HTR-8/SVneo (cell line): ENCODE measurements at regions not wholly inside any gene's neighbourhood (a gene's known extent, or its start where the extent isn't known, plus 50 kb on each side); places are given as distances from the start of the nearest gene placed in this dataset.
"Not testable (repeated sequence)": the region's sequence is repeated elsewhere in the genome, so short reads cannot be mapped to it uniquely, and the experiment has no call there.

Experiments
- DNase-seq: peaks from one replicate; pipeline ENCODE4 v3.0.0; 2011; ENCODE audit warnings: low spot score, mixed read lengths; ENCODE audit not compliant: insufficient read length
- FAIRE-seq: peaks from 2 replicates; lab custom pipeline; 2011; peaks lifted over from hg19 to GRCh38; lab: Jason Lieb, UNC

DNA sequence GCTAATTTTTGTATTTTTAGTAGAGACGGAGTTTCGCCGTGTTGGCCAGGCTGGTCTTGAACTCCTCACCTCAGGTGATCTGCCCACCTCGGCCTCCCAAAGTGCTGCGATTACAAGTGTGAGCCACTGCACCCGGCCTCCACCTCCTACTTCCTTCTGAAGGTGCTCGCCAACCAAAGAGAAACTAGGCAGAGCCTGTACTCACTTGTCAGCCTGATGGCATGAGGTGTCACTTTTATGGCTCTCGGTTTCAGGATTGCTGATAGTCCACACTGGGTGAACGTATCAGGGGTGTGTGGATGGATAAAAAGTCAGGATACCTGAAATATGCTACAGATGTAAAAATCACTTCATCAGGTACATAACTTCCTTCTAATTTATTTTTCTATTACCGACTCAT lies 468.3 kb downstream of the DIRAS2 start:
- DNase-seq, FAIRE-seq: not testable (repeated sequence)

DNA sequence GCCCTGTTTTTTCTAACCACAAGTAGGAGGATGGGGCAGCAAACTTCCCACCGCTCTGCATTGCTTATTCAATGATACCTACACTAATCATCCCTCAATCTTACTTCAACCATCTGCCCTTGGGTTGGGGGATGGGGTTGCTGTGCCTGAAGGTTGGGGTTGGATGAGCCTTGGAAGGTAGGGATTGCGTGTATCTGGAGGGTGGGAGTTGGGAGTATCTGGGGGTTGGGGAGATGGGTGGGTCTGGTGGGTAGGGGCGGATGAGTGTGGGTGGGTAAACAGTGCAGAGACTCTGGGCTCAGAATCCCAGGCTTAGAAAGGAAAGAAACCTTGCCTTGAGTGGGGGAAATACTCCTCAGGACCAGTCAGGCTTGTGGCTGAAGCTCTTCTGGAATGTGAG lies 467.4 kb downstream of the DIRAS2 start:
- no peak for DNase-seq
- no peak for FAIRE-seq

DNA sequence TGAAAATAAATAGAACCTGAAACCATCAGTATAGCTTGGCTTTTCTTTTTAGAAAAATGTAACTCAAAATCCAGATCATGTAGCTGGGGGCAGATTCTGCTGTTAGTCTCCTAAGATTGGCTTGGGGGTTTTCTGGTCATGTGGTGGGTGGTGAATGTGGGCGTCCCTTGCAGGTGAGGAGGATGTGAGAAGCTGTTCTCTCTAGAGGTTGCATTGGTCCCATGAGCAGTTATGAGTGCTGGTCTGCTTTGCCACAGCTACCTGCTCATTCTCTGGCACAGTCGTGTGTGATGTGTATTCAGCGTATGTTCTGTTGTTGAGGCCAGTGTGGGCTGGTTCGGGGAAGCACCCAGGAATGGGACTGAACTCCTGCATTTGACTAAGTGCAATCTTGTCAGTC lies 466.8 kb downstream of the DIRAS2 start:
- FAIRE-seq (no peak), DNase-seq (no peak)

DNA sequence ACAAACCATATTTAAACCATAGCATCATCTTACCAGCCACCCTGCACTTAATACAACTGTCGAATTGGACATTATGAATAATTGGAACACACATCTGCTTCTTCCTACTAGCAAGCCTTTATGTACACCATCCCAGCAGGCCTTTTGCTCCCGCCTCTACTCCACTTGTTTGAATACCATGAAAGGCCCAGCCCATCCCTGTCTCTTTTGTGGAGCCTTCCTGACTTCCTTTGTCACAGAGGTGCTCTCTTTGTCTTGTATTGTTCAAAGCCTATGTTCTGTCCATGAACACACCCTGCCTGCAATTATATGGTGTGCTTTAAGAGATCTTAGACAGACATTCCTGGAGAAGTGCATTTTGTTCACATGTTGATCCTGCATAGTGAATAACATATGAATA lies 465.7 kb downstream of the DIRAS2 start:
- DNase-seq = no peak

DNA sequence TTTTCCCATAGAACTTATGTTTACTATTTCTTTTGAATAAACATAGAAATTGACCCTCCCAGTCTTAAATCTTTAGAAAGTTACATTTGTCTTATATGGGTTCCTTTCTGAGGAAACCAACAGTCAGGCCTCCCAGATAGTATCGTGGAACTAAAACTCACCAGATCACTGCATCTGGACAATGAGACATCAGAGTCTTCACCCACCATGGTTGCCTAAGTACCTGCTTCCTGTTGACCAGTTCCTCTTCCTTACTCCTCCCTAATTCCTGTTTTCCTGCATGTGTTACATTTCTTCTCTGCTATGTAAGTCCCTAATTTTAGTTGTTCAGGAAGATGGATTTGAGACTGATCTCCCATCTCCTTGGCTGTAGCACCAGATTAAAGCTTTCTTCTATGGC lies 462.2 kb downstream of the DIRAS2 start:
- no peak for DNase-seq
- no peak for FAIRE-seq

More for the DNA sequence above, 465.7 kb downstream of the DIRAS2 start:
- no peak for FAIRE-seq

DNA sequence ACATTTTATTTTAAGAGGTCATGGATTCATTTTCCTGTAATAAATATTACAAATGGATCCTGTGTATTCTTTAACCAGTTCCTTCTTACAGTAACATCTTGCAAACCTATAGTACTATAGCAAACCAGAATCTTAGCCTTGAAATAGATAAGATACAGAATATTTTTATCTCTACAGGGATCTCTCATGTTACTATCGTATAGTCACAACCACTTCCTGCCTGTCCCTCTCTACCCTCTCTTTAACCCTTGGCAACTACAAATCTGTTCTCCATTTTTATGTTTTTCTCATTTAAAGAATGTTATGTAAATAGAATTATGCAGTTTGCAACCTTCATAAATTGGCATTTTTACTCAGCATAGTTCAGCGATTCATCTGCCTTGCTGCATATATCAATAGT lies 454.0 kb downstream of the DIRAS2 start:
- FAIRE-seq (no peak), DNase-seq (no peak)

DNA sequence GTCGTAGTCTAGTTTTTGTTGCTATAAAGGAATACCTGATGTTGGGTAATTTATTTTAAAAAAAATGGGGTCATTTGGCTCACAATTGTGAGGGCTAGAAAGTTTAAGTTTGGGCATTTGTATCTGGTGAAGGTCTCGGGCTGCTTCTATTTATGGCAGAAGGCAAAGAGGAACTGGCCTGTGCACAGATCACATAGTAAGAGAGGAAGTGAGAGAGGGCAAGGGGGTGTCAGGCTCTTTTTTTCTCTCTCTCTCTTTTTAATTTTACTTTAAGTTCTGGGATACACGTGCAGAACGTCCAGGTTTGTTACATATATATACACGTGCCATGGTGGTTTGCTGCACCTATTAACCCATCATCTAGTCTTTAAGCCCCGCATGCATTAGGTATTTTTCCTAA lies 453.3 kb downstream of the DIRAS2 start:
- FAIRE-seq (no peak), DNase-seq (no peak)

DNA sequence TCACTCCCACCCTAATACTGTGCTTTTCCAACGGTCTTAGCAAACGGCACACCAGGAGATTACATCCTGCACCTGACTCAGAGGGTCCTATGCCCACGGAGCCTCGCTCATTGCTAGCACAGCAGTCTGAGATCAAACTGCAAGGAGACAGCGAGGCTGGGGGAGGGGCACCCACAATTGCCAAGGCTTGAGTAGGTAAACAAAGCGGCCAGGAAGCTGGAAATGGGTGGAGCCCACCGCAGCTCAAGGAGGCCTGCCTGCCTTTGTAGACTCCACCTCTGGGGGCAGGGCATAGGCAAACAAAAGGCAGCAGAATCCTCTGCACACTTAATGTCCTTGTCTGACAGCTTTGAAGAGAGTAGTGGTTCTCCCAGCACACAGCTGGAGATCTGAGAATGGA lies 450.2 kb downstream of the DIRAS2 start:
- not testable (repeated sequence) for DNase-seq, FAIRE-seq

DNA sequence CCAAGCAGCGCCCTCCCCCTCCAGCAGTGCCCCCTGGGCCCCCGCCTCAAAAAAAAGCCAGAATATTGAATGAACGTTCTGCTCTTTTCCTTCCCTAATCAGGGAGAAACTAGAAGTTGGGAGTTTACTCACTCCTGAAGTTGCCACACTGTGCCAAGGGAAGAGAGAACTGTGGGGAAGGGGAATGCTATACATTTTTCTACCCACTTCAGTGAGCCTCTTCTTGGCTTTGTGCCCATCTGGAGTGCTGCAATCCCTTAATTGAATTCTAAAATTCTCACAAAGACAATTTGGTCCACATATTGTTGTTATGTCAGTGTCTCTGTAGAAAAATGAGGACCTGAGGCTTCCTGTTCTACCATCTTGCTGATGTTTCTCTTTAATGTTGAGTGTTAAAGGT lies 443.7 kb downstream of the DIRAS2 start:
- no peak for FAIRE-seq
- no peak for DNase-seq

DNA sequence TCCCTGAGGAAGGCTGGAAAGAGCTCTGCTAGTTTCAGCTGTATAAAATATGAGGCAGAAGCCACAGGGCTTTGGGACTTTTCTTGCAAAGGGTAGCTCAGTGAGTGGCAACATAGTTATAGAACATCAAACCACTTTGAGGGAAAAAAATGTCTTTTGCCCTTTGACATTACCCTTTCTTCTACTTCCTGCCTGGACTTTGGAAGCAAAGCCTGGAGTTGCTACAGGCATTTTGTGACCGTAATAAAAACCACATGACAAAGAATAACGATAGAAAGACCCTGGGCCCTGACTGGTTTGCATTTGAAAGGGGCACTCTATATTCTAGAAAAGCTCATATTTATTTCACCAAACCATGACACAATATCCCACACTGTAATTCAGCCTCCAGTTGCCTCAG lies 440.9 kb downstream of the DIRAS2 start:
- FAIRE-seq (no peak), DNase-seq (no peak)

DNA sequence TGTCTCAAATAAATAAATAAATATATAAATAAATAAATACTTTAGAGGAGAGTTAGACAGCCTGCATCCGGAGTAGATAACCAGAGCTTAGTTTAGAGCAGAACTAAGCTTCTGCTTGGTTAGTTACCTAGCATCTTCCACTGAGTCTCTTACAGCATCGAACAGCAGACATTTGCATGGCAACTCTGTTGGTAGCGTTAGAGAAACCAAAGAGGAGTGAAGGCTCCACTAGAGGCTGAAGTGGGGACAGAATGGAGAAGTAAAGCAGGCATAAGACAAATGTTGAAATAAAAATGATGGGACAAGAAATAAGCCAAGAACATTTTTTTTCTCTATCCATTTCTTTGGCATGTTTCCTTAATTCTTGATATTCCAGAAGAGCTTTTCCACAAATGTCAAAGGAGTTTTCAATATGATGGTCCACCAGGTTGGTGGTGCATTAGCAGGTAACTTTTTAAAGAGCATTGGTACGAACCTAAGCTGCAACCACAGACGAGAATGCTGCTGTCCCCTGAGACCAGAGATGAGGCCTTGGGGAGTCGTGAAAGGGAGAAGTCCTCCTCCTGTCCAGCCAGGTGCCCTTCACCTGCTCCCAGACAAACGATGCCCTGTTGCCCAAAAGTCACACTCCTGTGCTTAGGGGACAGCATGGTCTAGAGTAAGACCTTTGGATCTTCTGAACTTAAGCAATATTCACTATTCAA lies 438.3 kb downstream of the DIRAS2 start:
- DNase-seq (no peak), FAIRE-seq (no peak)

DNA sequence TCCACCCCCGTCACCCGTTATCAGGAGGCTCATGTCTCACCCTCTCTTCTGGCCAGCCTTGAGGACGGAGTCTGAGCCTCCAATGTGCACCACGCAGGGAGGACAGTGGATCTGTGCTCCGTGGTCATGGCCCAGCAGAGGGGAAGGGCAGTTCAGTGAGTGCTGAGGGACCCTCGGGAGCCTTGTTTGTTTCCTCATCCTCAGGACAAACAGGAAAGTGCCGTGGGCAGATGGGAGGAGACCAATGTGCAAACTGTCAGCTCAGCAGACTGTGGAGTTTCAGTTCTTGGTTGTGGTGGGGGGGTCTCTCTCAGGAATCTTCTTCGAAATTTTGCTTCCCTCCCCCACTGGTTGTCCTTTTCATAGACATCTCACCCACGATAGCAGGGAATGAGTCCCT lies 429.6 kb downstream of the DIRAS2 start:
- not testable (repeated sequence) for DNase-seq, FAIRE-seq

DNA sequence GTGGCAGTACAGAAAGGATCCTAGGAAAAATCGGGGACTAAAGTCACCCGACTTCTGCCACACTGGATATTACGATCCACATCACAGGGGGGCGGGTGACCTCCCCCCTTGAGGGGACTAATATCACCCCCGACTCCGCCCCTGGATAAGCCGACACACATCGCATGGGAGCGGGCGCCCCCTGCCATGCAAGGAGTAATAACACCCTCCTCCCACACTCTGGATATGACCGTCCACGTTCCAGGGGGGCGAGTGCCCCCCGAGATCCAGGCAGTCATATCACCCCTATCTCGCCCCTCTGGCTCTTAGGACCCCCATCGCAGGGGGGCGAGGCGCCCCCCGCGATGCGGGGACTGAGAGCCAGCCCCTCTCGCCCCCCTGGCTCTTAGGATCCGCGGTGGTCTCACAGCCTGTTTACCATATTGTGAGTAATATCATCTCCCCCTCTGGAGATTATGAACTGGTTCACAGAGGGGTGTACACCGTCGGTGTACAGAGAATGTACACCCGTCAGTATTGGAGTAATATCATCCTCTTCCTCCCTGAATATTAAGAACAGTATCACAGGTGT lies 423.0 kb downstream of the DIRAS2 start:
- DNase-seq = no peak

DNA sequence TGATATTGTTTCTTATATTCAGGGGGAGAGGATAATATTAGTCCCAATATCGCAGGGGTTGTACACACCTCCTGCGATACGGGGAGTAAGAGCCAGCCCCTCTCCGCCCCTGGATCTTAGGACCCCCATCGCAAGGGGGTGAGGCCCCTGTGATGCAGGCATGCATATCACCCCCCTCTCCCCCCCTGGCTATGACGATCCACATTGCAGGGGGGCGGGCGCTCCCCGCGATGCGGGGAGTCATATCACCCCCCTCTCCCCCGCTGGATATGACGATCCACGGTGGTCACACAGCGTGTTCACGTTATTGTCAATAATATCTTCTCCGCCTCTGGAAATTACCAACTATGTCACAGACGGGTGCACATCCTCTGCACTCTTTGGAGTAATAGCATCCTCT lies 420.7 kb downstream of the DIRAS2 start:
- FAIRE-seq = not testable (repeated sequence)

More for the DNA sequence above, 423.0 kb downstream of the DIRAS2 start:
- no peak for FAIRE-seq

DNA sequence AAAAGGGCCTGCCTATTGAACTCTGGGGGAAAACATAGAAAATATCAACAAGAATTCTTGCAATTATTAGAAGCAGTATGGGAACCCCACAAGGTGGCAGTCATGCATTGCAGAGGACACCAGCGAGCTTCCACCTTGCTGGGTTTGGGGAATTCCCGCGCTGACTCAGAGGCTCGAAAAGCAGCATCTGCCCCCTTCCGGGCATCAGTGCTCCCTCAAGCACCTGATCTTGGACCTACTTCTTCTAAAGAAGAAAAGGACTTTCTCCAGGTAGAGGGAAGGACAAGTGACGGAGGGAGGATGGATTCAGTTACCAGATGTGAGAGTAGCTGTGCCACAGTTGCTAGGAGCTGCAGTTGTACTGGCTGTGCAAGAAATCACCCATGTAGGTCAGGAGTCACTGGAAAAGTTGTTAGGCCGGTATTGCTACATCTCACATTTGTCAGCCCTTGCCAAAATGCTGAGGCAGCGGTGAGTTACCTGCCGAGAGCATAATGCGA lies 415.7 kb downstream of the DIRAS2 start:
- FAIRE-seq, DNase-seq: not testable (repeated sequence)

More for the DNA sequence above, 420.7 kb downstream of the DIRAS2 start:
- not testable (repeated sequence) for DNase-seq

DNA sequence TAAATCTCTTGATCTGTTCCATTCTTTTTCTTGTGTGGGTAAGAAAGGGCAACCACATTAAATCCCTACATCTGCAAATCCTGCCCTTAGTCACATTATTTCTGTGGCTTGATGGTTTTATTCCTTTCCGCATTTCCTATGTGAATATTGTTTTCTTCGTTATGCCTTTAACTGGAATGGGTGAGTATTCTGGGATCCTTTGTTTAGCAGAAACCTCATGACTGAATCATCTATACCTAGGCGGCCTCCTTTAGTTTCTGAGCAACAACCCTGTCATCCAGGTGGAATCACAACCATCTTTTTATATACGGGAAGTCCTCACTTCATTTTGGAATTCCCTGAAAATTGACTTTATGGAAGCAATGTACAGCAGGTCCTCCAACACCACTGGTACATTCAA lies 409.5 kb downstream of the DIRAS2 start:
- FAIRE-seq, DNase-seq: not testable (repeated sequence)

DNA sequence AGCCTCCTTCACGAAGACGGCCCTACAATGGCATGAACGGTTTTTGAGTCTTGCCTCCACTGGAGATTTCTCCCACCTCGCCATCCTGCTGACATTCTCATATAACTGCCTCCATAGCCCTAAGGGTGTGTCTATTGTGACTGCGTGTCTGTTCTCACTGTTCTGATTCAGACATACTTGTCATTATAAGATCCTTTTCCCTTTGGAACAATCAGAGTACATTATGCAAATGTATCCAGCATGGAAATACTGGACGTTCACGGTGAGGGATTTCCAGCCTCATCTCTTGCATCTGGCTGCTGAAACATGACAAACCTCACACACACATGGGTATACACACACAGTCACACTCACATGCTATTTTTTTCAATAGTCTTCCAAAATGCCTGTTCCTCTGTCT lies 402.1 kb downstream of the DIRAS2 start:
- FAIRE-seq = no peak

DNA sequence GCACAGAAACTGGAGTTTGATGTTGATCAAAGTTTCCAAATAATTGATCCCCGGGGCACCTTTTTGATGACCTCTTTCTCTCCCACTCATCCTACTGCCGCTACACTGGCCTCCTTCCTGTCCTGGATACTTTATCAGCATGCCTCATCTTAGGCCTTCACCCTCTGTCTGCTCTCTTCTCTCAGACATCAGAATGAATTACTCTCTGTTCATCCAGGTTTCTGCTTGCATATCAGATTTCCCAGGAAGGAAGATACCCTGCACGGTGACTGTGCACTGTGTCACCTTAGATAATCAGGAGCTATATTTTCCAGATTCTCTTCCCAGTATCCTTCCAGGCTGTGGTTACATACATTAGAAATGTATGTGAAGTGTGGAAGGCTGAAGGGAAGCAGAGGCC lies 397.0 kb downstream of the DIRAS2 start:
- no peak for FAIRE-seq
- no peak for DNase-seq

More for the DNA sequence above, 402.1 kb downstream of the DIRAS2 start:
- DNase-seq = no peak

DNA sequence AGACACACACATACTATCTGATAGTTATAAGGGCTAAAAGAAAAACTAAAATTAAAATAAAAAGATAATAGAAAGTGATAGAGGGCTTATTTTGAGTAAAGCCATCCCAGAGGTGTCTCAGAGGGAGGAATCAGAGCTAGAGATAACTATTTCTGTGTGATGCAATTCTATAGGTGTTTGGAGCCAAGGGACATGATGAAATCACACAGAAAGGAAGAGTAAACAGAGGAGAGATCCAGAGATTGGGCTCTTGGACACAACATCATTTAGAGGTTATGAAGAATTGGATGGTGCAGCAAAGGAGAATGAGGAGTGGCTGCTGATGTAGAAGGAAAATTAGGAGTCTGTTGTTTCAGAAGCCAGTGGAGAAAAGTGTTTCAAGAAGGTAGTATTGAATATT lies 393.5 kb downstream of the DIRAS2 start:
- FAIRE-seq = no peak
- no peak for DNase-seq

DNA sequence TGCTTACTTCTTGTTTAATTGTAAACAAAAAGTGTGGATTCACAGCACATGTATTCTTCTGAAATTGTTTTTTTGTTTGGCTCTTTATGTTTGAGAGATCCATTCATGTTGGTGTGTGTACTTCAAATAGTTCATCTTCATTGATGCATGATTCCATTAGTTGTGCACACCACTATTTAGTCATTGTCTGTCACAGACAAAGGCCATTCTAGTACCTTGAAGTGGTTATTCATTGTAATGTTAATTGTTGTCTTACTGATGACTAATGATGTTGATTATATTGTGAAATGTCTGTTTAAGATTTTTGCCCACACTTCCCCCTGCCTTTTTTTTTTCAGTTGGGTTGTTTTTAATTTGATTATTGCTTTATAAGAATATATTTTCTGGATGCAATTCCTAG lies 391.3 kb downstream of the DIRAS2 start:
- FAIRE-seq = no peak

DNA sequence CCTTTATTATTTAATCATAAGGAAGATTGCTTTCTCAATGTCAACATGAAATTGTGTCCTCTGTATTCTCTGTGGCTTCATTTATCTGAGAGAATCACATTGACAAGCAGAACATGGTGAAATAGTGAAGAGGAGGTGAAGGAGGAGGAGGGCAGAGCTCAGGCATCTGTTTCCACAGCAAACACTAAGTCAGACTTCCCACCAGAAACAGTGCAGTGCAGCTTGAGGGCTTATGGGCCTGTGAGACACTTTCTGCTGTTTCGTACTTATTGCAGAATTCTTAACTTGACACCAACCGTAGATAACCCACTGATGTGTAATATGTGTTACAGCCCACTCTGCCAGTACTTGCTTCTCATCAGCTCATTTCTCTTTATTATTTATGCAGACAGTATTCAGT lies 386.3 kb downstream of the DIRAS2 start:
- FAIRE-seq = no peak
- no peak for DNase-seq

More for the DNA sequence above, 391.3 kb downstream of the DIRAS2 start:
- DNase-seq = no peak
